ENCODE measurements at regions not wholly inside any gene's neighbourhood (a gene's known extent, or its start where the extent isn't known, plus 50 kb on each side); places are given as distances from the start of the nearest gene placed in this dataset.

DNA sequence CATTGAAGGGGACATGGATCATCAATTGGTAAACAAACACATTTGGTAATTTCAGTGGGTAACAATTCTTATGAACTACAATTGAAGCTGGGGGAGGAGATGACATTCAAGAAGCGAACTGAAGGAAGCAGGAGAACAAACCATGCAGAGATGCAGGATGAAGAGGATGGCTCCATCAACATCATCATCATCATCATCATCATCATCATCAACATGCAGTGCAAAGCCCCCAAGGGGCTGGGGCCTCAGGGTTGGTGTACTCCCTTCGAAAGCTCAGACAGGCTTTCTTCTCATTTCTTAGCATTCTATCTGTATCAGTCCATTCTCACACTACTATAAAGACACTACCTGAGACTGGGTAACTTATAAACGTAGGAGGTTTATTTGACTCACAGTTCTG lies 105.8 kb downstream of the DUSP10 start:
- POLR2A ChIA-PET: no interaction called here
- Histone ChIP-seq H3K4me1 (ENCODE audit: control insufficient read depth, extremely low read depth, insufficient read depth, low read length) (no peaks in the 10 kb centered on the region), H3K4me3 (replicated peaks in 1 of 3; ENCODE audit: insufficient read depth in 1 of 3, low read depth in 1 of 3, low read length in 3 of 3) (no peak overlapping the region), H3K36me3 (ENCODE audit: control insufficient read depth in 2 of 2, extremely low read depth in 1 of 2, insufficient read depth in 2 of 2, low read length in 2 of 2) (no peaks in the 10 kb centered on the region), H3K79me2 (ENCODE audit: control insufficient read depth, insufficient read depth, low read length) (no peaks in the 10 kb centered on the region), H4K20me1 (replicated peaks; ENCODE audit: control insufficient read depth, extremely low read depth, insufficient read depth, low read length) (no peaks in the 10 kb centered on the region), H3K27ac (ENCODE audit: insufficient read depth, low read depth, low read length) (no peak overlapping the region), H2AFZ (ENCODE audit: low read depth, low read length) (no peak overlapping the region), H3K9me3 (replicated peaks; ENCODE audit: control insufficient read depth, insufficient read depth, low read length) (no peaks in the 10 kb centered on the region), H3K4me2 (ENCODE audit: insufficient read depth, low read length) (no peak overlapping the region), H3K9me1 (replicated peaks; ENCODE audit: control insufficient read depth, extremely low read depth, insufficient read depth, low read length) (peaks cover 2% of the 10 kb centered on the region), H3K27me3 (ENCODE audit: control insufficient read depth in 2 of 2, insufficient read depth in 2 of 2, low read length in 2 of 2) (no peaks in the 10 kb centered on the region), H3K9ac (replicated peaks; ENCODE audit: extremely low read depth, insufficient read depth, low read length) (no peak overlapping the region)
- dilution Hi-C loops (cut with MboI; ENCODE audit: extremely low pct_ligation_motif_present, low sequenced_read_pairs) (no loop called here), intact Hi-C loops (cut with micrococcal nuclease) (no loop called here)
- CTCF ChIA-PET: no interaction called here
- BruUV-seq (replicated peaks): no TSS peak
- no peak for DNase-seq (ENCODE audit: low read depth, low spot score)
- FAIRE-seq: no peak
- TF ChIP-seq, protein P1, sequence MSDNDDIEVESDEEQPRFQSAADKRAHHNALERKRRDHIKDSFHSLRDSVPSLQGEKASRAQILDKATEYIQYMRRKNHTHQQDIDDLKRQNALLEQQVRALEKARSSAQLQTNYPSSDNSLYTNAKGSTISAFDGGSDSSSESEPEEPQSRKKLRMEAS (IDR thresholded peaks at IDR 0.05; ENCODE audit: insufficient read depth, insufficient read length): no peak
- TF ChIP-seq EZH2 (IDR thresholded peaks at IDR 0.05; ENCODE audit: borderline replicate concordance, low read depth, low read length, severe bottlenecking) (no peak), FOS (IDR thresholded peaks at IDR 0.05; ENCODE audit: borderline replicate concordance, insufficient read depth, low read length) (no peak), GATA2 (IDR thresholded peaks at IDR 0.05; ENCODE audit: insufficient read depth, insufficient read length, low read depth, low read length) (no peak), POLR2AphosphoS5 (IDR thresholded peaks at IDR 0.05; ENCODE audit: insufficient read depth, low read depth, low read length) (no peak), MYC (IDR thresholded peaks at IDR 0.05; ENCODE audit: low read depth, low read length) (no peak), POLR2A (IDR thresholded peaks at IDR 0.05; ENCODE audit: low read depth, low read length) (no peak), JUN (IDR thresholded peaks at IDR 0.05; ENCODE audit: borderline replicate concordance, insufficient read depth, insufficient read length, low read depth) (no peak)

DNA sequence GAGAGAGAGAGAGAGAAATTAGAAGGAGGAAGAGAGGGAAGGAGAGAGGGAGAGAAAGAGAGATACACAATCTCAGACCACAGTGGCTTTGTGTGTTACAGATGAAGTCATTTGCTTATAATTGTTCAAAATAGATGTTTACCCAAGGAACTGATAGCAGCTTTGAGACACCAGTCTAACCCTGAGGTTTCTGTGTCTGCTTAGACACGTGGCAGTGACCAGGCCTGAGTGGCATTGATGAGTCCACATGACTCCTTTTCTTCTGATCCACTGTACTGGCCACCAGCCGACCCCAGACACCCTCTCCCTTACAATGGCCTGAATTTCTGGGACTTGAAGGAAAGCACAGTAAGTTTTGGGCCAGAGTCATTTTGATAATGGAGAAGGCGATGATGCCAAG lies 104.9 kb downstream of the DUSP10 start:
- intact Hi-C loops (cut with micrococcal nuclease): no loop called here
- H3K4me1 ChIP-seq (ENCODE audit: control insufficient read depth, extremely low read depth, insufficient read depth, low read length): no peaks in the 10 kb centered on the region

More for the DNA sequence above, 104.9 kb downstream of the DUSP10 start:
- Histone ChIP-seq H3K9me1 (replicated peaks; ENCODE audit: control insufficient read depth, extremely low read depth, insufficient read depth, low read length) (peaks cover 2% of the 10 kb centered on the region), H3K9ac (replicated peaks; ENCODE audit: extremely low read depth, insufficient read depth, low read length) (no peak overlapping the region), H4K20me1 (replicated peaks; ENCODE audit: control insufficient read depth, extremely low read depth, insufficient read depth, low read length) (no peaks in the 10 kb centered on the region), H3K27ac (ENCODE audit: insufficient read depth, low read depth, low read length) (no peak overlapping the region), H3K36me3 (ENCODE audit: control insufficient read depth in 2 of 2, extremely low read depth in 1 of 2, insufficient read depth in 2 of 2, low read length in 2 of 2) (no peaks in the 10 kb centered on the region), H3K79me2 (ENCODE audit: control insufficient read depth, insufficient read depth, low read length) (no peaks in the 10 kb centered on the region), H2AFZ (ENCODE audit: low read depth, low read length) (no peak overlapping the region), H3K27me3 (ENCODE audit: control insufficient read depth in 2 of 2, insufficient read depth in 2 of 2, low read length in 2 of 2) (no peaks in the 10 kb centered on the region), H3K4me3 (replicated peaks in 1 of 3; ENCODE audit: insufficient read depth in 1 of 3, low read depth in 1 of 3, low read length in 3 of 3) (no peak overlapping the region), H3K9me3 (replicated peaks; ENCODE audit: control insufficient read depth, insufficient read depth, low read length) (no peaks in the 10 kb centered on the region), H3K4me2 (ENCODE audit: insufficient read depth, low read length) (no peak overlapping the region)
- BruUV-seq (replicated peaks): no TSS peak
- POLR2A ChIA-PET: no interaction called here
- FAIRE-seq: no peak
- TF ChIP-seq, protein P2, sequence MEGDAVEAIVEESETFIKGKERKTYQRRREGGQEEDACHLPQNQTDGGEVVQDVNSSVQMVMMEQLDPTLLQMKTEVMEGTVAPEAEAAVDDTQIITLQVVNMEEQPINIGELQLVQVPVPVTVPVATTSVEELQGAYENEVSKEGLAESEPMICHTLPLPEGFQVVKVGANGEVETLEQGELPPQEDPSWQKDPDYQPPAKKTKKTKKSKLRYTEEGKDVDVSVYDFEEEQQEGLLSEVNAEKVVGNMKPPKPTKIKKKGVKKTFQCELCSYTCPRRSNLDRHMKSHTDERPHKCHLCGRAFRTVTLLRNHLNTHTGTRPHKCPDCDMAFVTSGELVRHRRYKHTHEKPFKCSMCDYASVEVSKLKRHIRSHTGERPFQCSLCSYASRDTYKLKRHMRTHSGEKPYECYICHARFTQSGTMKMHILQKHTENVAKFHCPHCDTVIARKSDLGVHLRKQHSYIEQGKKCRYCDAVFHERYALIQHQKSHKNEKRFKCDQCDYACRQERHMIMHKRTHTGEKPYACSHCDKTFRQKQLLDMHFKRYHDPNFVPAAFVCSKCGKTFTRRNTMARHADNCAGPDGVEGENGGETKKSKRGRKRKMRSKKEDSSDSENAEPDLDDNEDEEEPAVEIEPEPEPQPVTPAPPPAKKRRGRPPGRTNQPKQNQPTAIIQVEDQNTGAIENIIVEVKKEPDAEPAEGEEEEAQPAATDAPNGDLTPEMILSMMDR (IDR thresholded peaks at IDR 0.05; ENCODE audit: extremely low read depth in 1 of 2, insufficient read depth in 1 of 2, low read depth in 1 of 2, low read length in 2 of 2): no peak
- TF ChIP-seq MYC (IDR thresholded peaks at IDR 0.05; ENCODE audit: low read depth, low read length) (no peak), JUN (IDR thresholded peaks at IDR 0.05; ENCODE audit: borderline replicate concordance, insufficient read depth, insufficient read length, low read depth) (no peak), POLR2AphosphoS5 (IDR thresholded peaks at IDR 0.05; ENCODE audit: insufficient read depth, low read depth, low read length) (no peak), POLR2A (IDR thresholded peaks at IDR 0.05; ENCODE audit: low read depth, low read length) (no peak), FOS (IDR thresholded peaks at IDR 0.05; ENCODE audit: borderline replicate concordance, insufficient read depth, low read length) (no peak), EZH2 (IDR thresholded peaks at IDR 0.05; ENCODE audit: borderline replicate concordance, low read depth, low read length, severe bottlenecking) (no peak), GATA2 (IDR thresholded peaks at IDR 0.05; ENCODE audit: insufficient read depth, insufficient read length, low read depth, low read length) (no peak)
- TF ChIP-seq, protein P1 (IDR thresholded peaks at IDR 0.05; ENCODE audit: insufficient read depth, insufficient read length): no peak
- CTCF ChIA-PET: no interaction called here
- no peak for DNase-seq (ENCODE audit: low read depth, low spot score)
- dilution Hi-C loops (cut with MboI; ENCODE audit: extremely low pct_ligation_motif_present, low sequenced_read_pairs): no loop called here
